ENCODE measurements at regions not wholly inside any gene's neighbourhood (a gene's known extent, or its start where the extent isn't known, plus 50 kb on each side); places are given as distances from the start of the nearest gene placed in this dataset.

GRCh38 chr5:89844548-89844947 is 565.0 kb downstream of the CETN3 start:
- TF ChIP-seq SUZ12 (IDR thresholded peaks at IDR 0.05; ENCODE audit: extremely low read depth, insufficient read depth, insufficient read length) (no peak), YY1 (IDR thresholded peaks at IDR 0.05; ENCODE audit: insufficient read depth, insufficient read length) (no peak), ZNF274 (IDR thresholded peaks at IDR 0.05; ENCODE audit: low read depth, low read length) (no peak)

Data from NT2/D1 (cell line).